ENCODE measurements at regions not wholly inside any gene's neighbourhood (a gene's known extent, or its start where the extent isn't known, plus 50 kb on each side); places are given as distances from the start of the nearest gene placed in this dataset.

DNA sequence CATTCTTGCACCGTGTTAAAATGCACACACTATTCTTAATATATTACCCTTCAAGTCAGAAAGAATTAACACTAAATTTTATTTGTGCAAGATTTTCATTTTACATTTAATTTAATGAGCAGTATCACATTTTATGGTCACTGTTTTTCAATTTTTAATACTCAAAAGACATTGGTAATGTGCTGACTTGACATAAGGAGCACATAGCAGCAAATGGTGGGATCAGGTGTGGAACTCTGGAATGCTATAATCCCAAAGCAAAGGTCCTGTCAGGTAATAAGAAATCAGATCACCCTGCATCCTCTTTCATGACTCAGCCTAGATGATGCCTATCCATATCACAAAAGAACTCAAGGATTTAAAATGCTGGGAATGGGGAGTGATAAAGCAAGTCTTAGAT, 55.6 kb upstream of the SPAG16 start:
- no peaks in the 10 kb centered on the region for H3K36me3 ChIP-seq (ENCODE audit: control insufficient read depth, insufficient read depth, low read length)
- H3K4me1 ChIP-seq (ENCODE audit: control insufficient read depth, insufficient read depth, low read length) = no peaks in the 10 kb centered on the region
- no CpG with 5 or more reads among the region's 1 CpG for WGBS (ENCODE audit: insufficient coverage, insufficient read length)
- H3K4me3 ChIP-seq (ENCODE audit: low read length) = no peak overlapping the region
- no peak overlapping the region for H3K27ac ChIP-seq (ENCODE audit: low read length)
- DNase-seq (ENCODE audit: low read depth, low spot score) = no peak
- no peaks in the 10 kb centered on the region for H3K27me3 ChIP-seq (ENCODE audit: control insufficient read depth, insufficient read depth, low read length)
- H3K9me3 ChIP-seq (ENCODE audit: control insufficient read depth, insufficient read depth, low read length) = no peaks in the 10 kb centered on the region

DNA sequence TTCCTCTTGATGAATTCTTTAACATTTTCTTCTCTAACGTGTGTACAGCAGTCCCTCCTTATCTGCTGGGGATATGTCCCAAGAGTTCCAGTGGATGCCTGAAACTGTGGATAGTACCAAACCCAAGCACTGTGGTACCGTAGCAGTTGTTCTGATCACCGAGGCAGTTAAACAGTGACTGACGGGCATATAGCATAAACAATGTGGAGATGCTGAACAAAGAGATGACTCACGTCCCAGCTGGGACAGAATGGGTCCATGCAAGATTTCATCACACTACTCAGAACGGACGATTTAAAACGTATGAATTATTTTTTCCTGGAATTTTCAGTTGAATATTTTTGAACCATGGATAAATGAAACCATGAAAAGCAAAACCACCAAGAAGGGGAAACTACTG, 54.5 kb upstream of the SPAG16 start:
- no CpG with 5 or more reads among the region's 8 CpGs for WGBS (ENCODE audit: insufficient coverage, insufficient read length)
- Histone ChIP-seq H3K4me1 (ENCODE audit: control insufficient read depth, insufficient read depth, low read length) (no peaks in the 10 kb centered on the region), H3K27ac (ENCODE audit: low read length) (no peak overlapping the region)

DNA sequence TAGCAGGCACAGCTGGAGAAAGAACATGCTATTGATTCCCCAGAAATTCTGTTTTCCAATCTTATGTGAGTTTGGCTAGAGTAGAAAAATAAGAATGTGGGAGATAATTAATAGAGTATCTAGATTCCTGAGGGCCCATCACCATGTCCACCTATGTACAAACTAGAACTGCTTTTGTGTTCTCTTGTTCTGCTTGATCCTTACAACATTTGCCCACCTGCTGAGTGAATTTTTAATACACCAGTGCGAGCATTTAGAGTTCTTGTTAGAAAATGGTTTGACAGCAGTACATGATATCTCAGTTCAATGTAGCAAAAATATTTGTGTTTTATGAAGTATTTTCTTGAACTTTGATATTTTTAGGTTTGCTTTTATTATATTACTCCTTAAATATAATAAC, 52.3 kb upstream of the SPAG16 start:
- no peak for DNase-seq (ENCODE audit: low read depth, low spot score)
- no peaks in the 10 kb centered on the region for H3K36me3 ChIP-seq (ENCODE audit: control insufficient read depth, insufficient read depth, low read length)
- no CpG with 5 or more reads among the region's 1 CpG for WGBS (ENCODE audit: insufficient coverage, insufficient read length)
- H3K9me3 ChIP-seq (ENCODE audit: control insufficient read depth, insufficient read depth, low read length) = no peaks in the 10 kb centered on the region
- no peak overlapping the region for H3K4me3 ChIP-seq (ENCODE audit: low read length)
- H3K27me3 ChIP-seq (ENCODE audit: control insufficient read depth, insufficient read depth, low read length) = no peaks in the 10 kb centered on the region
- no peaks in the 10 kb centered on the region for H3K4me1 ChIP-seq (ENCODE audit: control insufficient read depth, insufficient read depth, low read length)
- H3K27ac ChIP-seq (ENCODE audit: low read length) = no peak overlapping the region

More for the DNA sequence above, 54.5 kb upstream of the SPAG16 start:
- H3K27me3 ChIP-seq (ENCODE audit: control insufficient read depth, insufficient read depth, low read length) = no peaks in the 10 kb centered on the region
- H3K4me3 ChIP-seq (ENCODE audit: low read length) = no peak overlapping the region
- no peaks in the 10 kb centered on the region for H3K9me3 ChIP-seq (ENCODE audit: control insufficient read depth, insufficient read depth, low read length)
- H3K36me3 ChIP-seq (ENCODE audit: control insufficient read depth, insufficient read depth, low read length) = no peaks in the 10 kb centered on the region
- DNase-seq (ENCODE audit: low read depth, low spot score) = no peak

DNA sequence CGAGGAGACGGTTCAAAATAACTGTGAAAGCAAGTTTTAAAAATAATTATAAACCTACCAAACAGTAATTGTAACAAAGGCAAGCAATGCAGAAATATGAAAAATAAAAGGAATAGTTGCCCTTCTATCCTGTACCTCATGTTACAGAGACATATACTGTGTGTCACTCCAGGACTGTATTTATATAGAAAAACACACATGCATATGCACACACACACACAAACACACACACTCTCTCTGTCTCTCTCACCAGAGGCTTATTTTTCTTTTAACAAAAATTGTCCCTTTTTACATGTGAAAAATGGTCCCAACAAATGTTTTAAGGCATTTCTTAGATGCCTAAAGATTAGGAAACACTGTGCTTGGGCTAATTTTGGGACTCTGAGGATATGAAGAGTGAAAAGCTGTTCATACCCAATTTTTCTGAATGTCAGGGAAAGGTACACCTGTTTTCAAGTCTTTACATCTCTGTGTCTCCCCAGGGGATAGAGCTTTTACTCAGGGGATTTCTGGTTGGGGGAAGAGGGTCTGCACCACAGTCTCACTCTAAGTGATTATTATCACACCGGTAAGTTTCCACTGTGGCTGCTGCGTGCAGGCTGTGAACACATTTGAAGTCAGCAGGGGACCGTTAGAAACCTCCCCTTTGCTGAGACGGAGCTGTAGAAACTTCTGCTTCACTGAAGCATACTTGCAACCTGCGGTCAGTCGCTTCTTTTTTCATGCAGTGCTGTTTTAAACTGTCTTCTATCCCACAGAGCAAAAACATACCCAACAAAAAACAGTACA, 51.4 kb upstream of the SPAG16 start:
- H3K27me3 ChIP-seq (ENCODE audit: control insufficient read depth, insufficient read depth, low read length) = no peaks in the 10 kb centered on the region
- H3K36me3 ChIP-seq (ENCODE audit: control insufficient read depth, insufficient read depth, low read length) = no peaks in the 10 kb centered on the region
- H3K27ac ChIP-seq (ENCODE audit: low read length) = no peak overlapping the region
- WGBS (ENCODE audit: insufficient coverage, insufficient read length) = no CpG with 5 or more reads among the region's 8 CpGs
- no peaks in the 10 kb centered on the region for H3K9me3 ChIP-seq (ENCODE audit: control insufficient read depth, insufficient read depth, low read length)
- no peak overlapping the region for H3K4me3 ChIP-seq (ENCODE audit: low read length)
- H3K4me1 ChIP-seq (ENCODE audit: control insufficient read depth, insufficient read depth, low read length) = no peaks in the 10 kb centered on the region
- no peak for DNase-seq (ENCODE audit: low read depth, low spot score)

DNA sequence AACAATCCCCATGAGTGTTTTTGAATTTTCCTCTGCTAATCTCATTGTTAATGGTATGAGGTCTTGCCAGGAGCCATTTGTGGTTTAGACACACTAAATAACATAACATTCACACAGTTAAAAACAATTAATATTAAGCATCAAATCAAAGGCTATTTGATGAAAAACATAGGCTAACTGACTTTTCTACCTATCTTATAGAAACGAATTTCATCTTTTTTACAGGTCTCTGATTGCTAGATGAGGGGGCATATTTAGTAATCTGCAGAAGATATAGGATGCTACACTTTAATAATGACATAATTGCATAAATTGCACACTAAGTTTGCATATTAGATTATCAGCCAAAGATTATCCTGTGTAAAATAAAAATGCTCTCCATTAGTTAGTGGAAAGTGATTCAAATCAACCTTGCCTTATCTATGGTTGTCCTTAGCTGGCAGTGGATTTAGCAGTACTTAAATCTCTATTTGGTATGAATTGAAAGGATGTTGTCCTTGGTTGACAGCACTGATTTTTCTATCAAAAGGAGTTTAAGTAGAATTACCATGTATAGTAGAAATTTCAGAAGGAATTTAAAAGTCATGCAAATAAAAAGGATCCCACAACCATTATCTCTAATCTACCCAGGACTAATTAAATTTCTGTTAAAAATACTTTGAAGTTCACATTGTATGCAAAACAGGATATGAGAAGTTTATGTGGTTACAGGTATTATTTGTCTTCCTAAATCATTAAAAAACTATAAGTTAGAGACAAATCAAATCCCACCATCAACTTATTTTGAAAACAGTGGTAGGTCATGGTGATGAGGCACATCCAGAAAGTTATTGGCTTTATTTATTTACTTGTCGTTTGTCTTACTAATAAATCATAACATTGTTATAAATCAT, 50.6 kb upstream of the SPAG16 start:
- H3K27ac ChIP-seq (ENCODE audit: low read length) = no peak overlapping the region
- WGBS (ENCODE audit: insufficient coverage, insufficient read length) = no CpG with 5 or more reads among the region's 2 CpGs
- no peaks in the 10 kb centered on the region for H3K4me1 ChIP-seq (ENCODE audit: control insufficient read depth, insufficient read depth, low read length)
- H3K4me3 ChIP-seq (ENCODE audit: low read length) = no peak overlapping the region
- H3K36me3 ChIP-seq (ENCODE audit: control insufficient read depth, insufficient read depth, low read length) = no peaks in the 10 kb centered on the region
- no peak for DNase-seq (ENCODE audit: low read depth, low spot score)
- H3K9me3 ChIP-seq (ENCODE audit: control insufficient read depth, insufficient read depth, low read length) = no peaks in the 10 kb centered on the region
- H3K27me3 ChIP-seq (ENCODE audit: control insufficient read depth, insufficient read depth, low read length) = no peaks in the 10 kb centered on the region

Measured in iPS DF 6.9 (cell line).